ENCODE measurements at regions not wholly inside any gene's neighbourhood (a gene's known extent, or its start where the extent isn't known, plus 50 kb on each side); places are given as distances from the start of the nearest gene placed in this dataset.

GRCh38 chr3:30399394-30400181, 206.8 kb upstream of the TGFBR2 start:
- no peak for TF ChIP-seq CTCF (conservative IDR thresholded peaks at IDR 0.05; ENCODE audit: low read depth, low read length)
- peak; percentile 32 for DNase-seq (ENCODE audit: low read depth)
- no peak overlapping the region for H3K4me3 ChIP-seq (ENCODE audit: low read depth, low read length)

DNA sequence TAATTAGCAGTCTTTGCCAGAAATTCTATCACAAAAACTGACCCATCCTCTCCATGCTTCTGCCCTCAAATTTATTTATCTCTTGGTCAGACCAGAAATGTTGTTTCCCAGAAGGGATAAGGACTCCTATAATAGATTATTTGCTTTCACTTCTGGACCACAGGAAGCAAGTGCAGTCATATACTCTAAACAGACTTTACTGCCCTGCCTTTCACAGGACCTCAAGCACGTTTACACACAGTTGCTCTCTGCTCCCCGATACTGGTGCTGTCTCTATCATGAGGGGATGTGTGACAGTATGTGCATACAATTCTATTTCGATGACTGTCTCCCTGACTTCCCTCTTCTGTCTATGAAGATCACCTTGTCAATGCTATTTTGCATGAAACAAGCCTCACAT, 205.5 kb upstream of the TGFBR2 start:
- TF ChIP-seq CTCF (conservative IDR thresholded peaks at IDR 0.05; ENCODE audit: low read depth, low read length), result no peak
- no peak for DNase-seq (ENCODE audit: low read depth)
- H3K4me3 ChIP-seq (ENCODE audit: low read depth, low read length), result no peak overlapping the region

GRCh38 chr3:30401971-30402370, 204.4 kb upstream of the TGFBR2 start:
- DNase-seq (ENCODE audit: low read depth), result no peak
- TF ChIP-seq CTCF (conservative IDR thresholded peaks at IDR 0.05; ENCODE audit: low read depth, low read length), result no peak

GRCh38 chr3:30407651-30408050, 198.8 kb upstream of the TGFBR2 start:
- TF ChIP-seq CTCF (conservative IDR thresholded peaks at IDR 0.05; ENCODE audit: low read depth, low read length), result no peak
- no peak overlapping the region for H3K4me3 ChIP-seq (ENCODE audit: low read depth, low read length)
- no peak for DNase-seq (ENCODE audit: low read depth)

More at GRCh38 chr3:30401971-30402370, 204.4 kb upstream of the TGFBR2 start:
- H3K4me3 ChIP-seq (ENCODE audit: low read depth, low read length), result no peak overlapping the region

DNA sequence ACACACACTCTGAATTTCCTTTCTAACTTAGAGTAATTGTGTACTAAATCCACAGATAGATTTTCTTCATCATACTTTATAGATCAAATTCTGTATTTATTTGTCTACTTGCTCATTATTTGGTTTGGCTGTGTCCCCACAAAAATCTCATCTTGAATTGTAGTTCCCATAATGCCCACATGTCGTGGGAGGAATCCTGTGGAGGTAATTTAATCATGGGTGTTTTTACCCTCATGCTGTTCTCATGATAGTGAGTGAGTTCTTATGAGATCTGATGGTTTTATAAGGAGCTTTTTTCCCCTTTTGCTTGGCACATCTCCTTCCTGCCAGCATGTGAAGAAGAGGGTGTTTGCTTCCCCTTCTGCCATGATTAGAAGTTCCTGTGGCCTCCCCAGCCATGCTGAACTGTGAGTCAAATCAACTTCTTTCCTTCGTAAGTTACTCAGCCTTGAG, 198.3 kb upstream of the TGFBR2 start:
- TF ChIP-seq CTCF (conservative IDR thresholded peaks at IDR 0.05; ENCODE audit: low read depth, low read length), result no peak
- no peak for DNase-seq (ENCODE audit: low read depth)
- H3K4me3 ChIP-seq (ENCODE audit: low read depth, low read length), result no peak overlapping the region

GRCh38 chr3:30418443-30418842, 188.0 kb upstream of the TGFBR2 start:
- DNase-seq (ENCODE audit: low read depth), result no peak
- TF ChIP-seq CTCF (conservative IDR thresholded peaks at IDR 0.05; ENCODE audit: low read depth, low read length), result no peak
- H3K4me3 ChIP-seq (ENCODE audit: low read depth, low read length), result no peak overlapping the region

DNA sequence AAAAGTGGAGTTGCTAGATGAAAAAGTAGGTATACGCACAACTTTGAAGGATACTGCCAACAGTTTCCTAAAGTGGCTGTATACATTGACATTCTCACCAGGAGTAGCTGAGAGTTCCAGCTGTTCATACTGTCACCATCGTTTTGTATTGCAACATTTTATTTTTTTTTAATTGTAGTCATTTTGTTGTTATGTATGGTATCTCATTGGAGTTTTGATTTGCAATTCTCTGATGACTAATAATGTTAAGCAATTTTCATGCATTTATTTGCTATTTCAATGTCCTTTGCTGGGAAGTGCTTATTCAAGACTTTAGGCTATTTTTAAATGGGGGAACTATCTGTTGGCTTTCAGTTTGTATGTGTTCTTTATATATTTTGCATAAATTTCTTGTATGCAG, 185.1 kb upstream of the TGFBR2 start:
- no peak for DNase-seq (ENCODE audit: low read depth)
- no peak overlapping the region for H3K4me3 ChIP-seq (ENCODE audit: low read depth, low read length)
- TF ChIP-seq CTCF (conservative IDR thresholded peaks at IDR 0.05; ENCODE audit: low read depth, low read length), result no peak
